Nephron (organoid): ENCODE measurements at regions not wholly inside any gene's neighbourhood (a gene's known extent, or its start where the extent isn't known, plus 50 kb on each side); places are given as distances from the start of the nearest gene placed in this dataset.

Experiments used
- H3K27ac Mint-ChIP-seq, 3 experiments: 2 replicates each; pipeline ENCODE4 v1.8.0; 2020; ENCODE audit warnings: mixed read lengths in 3 of 3, mild to moderate bottlenecking in 2 of 3, moderate library complexity in 1 of 3
- H3K27me3 Mint-ChIP-seq: 2 replicates; pipeline ENCODE4 v1.8.0; 2021; ENCODE audit warnings: low read depth, mild to moderate bottlenecking, moderate library complexity, mixed read lengths
- H3K36me3 Mint-ChIP-seq: 2 replicates; pipeline ENCODE4 v1.8.0; 2020; ENCODE audit warnings: low read depth, mixed read lengths
- H3K4me1 Mint-ChIP-seq: 2 replicates; pipeline ENCODE4 v1.8.0; 2020; ENCODE audit warnings: mixed read lengths
- H3K4me3 Mint-ChIP-seq, 3 experiments: 2 replicates each; pipeline ENCODE4 v1.8.0; 2020; ENCODE audit warnings: mild to moderate bottlenecking in 3 of 3, mixed read lengths in 3 of 3, moderate library complexity in 2 of 3
- H3K9me3 Mint-ChIP-seq: 2 replicates; pipeline ENCODE4 v1.8.0; 2020; ENCODE audit warnings: mixed read lengths
- CTCF ChIP-seq, 3 experiments: fragments of 200-600 bp; sonication (generic); IDR thresholded peaks; one replicate each; pipeline ENCODE4 v1.5.0; 2021; ENCODE audit warnings: antibody characterized with exemption in 3 of 3; ENCODE audit not compliant: unreplicated experiment in 3 of 3

- peaks cover 1% of the 10 kb centered on the region for H3K9me3 Mint-ChIP-seq
- H3K27ac Mint-ChIP-seq: no peak overlapping the region
- no peaks in the 10 kb centered on the region for H3K36me3 Mint-ChIP-seq
- H3K4me1 Mint-ChIP-seq: no peaks in the 10 kb centered on the region
- no peaks in the 10 kb centered on the region for H3K27me3 Mint-ChIP-seq
- TF ChIP-seq CTCF (IDR thresholded peaks at IDR 0.05; ENCODE audit: unreplicated experiment in 3 of 3): no peak
- H3K4me3 Mint-ChIP-seq: no peak overlapping the region
These were observed 485.7 kb upstream of the JARID2 start for GRCh38 chr6:14759976-14760672.

- no peaks in the 10 kb centered on the region for H3K36me3 Mint-ChIP-seq
- H3K9me3 Mint-ChIP-seq: no peaks in the 10 kb centered on the region
- TF ChIP-seq CTCF (IDR thresholded peaks at IDR 0.05; ENCODE audit: unreplicated experiment in 3 of 3): no peak
- H3K27ac Mint-ChIP-seq: no peak overlapping the region
- no peaks in the 10 kb centered on the region for H3K27me3 Mint-ChIP-seq
- no peak overlapping the region for H3K4me3 Mint-ChIP-seq
- peaks cover 8% of the 10 kb centered on the region for H3K4me1 Mint-ChIP-seq
These were observed 483.8 kb upstream of the JARID2 start for GRCh38 chr6:14762077-14762476.

DNA sequence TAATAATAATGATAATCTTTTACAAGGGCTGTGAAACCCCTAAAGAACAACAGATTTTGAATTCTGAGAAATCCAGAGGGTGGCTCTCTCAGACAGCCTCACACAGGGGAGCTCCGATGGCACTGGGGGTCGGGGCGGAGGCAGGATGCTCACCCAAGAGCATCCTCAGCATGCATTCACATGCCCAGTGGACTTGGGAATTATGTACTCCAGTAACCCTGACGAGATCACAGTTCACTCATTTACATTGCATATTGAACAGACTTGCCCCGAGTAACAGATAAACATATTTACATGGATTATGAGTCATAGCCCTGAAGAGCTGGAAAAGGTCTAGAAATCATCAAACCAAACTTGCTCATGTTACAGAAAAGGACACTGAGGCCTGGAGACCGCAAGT lies 482.7 kb upstream of the JARID2 start:
- Mint-ChIP-seq H3K36me3 (no peaks in the 10 kb centered on the region), H3K4me1 (peaks cover 14% of the 10 kb centered on the region), H3K27ac (no peak overlapping the region), H3K9me3 (no peaks in the 10 kb centered on the region), H3K4me3 (no peak overlapping the region), H3K27me3 (no peaks in the 10 kb centered on the region)
- TF ChIP-seq CTCF (IDR thresholded peaks at IDR 0.05; ENCODE audit: unreplicated experiment in 3 of 3): no peak

- Mint-ChIP-seq H3K4me1 (peaks cover 14% of the 10 kb centered on the region), H3K27ac (no peak overlapping the region), H3K27me3 (no peaks in the 10 kb centered on the region), H3K9me3 (no peaks in the 10 kb centered on the region), H3K36me3 (no peaks in the 10 kb centered on the region), H3K4me3 (no peak overlapping the region)
- no peak for TF ChIP-seq CTCF (IDR thresholded peaks at IDR 0.05; ENCODE audit: unreplicated experiment in 3 of 3)
These were observed 482.3 kb upstream of the JARID2 start for GRCh38 chr6:14763616-14764015.

DNA sequence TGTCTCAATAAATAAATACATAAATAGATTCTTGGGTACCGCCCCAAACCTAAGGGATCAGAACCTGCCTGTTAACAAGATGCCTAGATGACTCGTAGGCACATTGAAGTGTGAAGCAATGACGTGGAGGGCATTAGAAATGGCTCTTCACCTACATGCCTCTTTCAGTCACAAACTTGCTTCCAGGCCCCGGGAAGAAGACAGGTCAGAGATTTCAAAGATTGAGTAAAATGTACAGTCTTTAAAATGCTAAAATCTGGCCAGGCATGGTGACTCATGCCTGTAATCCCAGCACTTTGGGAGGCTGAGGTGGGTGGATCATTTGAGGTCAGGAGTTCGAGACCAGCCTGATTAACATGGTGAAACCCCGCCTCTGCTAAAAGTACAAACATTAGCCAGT lies 480.8 kb upstream of the JARID2 start:
- no peak overlapping the region for H3K27ac Mint-ChIP-seq
- no peaks in the 10 kb centered on the region for H3K9me3 Mint-ChIP-seq
- no peak overlapping the region for H3K4me3 Mint-ChIP-seq
- peaks cover 14% of the 10 kb centered on the region for H3K4me1 Mint-ChIP-seq
- H3K27me3 Mint-ChIP-seq: peaks cover 2% of the 10 kb centered on the region
- no peak for TF ChIP-seq CTCF (IDR thresholded peaks at IDR 0.05; ENCODE audit: unreplicated experiment in 3 of 3)
- H3K36me3 Mint-ChIP-seq: no peaks in the 10 kb centered on the region

DNA sequence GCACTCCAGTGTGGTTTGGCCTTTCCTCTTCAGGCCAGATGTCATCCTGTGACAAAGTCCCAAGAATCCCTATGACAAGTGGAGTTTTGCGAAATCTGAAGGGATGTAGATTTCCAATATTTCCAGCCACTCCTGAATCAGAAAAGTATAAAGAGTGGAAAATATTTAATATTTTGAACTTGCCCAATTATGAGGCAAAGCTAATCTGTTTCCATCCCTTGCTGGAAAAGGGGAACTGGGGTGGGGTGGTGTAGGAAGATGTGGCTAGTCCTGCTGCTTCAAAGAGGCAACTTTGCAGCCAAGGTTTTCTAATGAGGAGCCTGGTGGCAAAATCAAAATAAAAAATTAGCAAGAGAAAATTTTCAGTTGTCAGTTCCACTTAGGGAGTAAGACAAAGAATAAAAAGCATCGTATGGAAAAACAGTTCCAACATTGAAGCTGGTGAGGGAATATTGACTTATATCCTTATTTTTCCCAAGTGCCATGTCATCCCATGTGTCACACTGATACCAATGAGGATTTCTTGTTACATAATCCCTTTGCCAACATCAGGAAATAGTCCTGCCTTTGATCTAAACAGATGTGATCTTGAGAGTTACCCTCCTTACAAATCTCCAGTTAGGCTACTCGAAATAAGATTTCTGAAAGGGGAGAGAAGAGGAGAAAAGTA lies 480.0 kb upstream of the JARID2 start:
- H3K27me3 Mint-ChIP-seq: peaks cover 6% of the 10 kb centered on the region
- no peaks in the 10 kb centered on the region for H3K36me3 Mint-ChIP-seq
- H3K27ac Mint-ChIP-seq: no peak overlapping the region
- no peaks in the 10 kb centered on the region for H3K9me3 Mint-ChIP-seq
- no peak overlapping the region for H3K4me3 Mint-ChIP-seq
- no peak for TF ChIP-seq CTCF (IDR thresholded peaks at IDR 0.05; ENCODE audit: unreplicated experiment in 3 of 3)
- peaks cover 22% of the 10 kb centered on the region for H3K4me1 Mint-ChIP-seq
